Upper lobe of right lung (tissue), 1 donor: ENCODE measurements at regions not wholly inside any gene's neighbourhood (a gene's known extent, or its start where the extent isn't known, plus 50 kb on each side); places are given as distances from the start of the nearest gene placed in this dataset.

Source experiments
- ATAC-seq: fragments of 200-7000 bp; cut with Tn5 transposase; one replicate; pipeline ENCODE4 v1.9.1; 2020; ENCODE audit warnings: mild to moderate bottlenecking, moderate library complexity
- DNase-seq: peaks from one replicate; pipeline ENCODE4 v3.0.0-alpha.2; 2020
- H3K27ac ChIP-seq: fragments of 200-600 bp; one replicate; pipeline ENCODE4 v1.8.0; 2022
- H3K27me3 ChIP-seq: fragments of 200-600 bp; one replicate; pipeline ENCODE4 v1.8.0; 2022; ENCODE audit warnings: mild to moderate bottlenecking
- H3K36me3 ChIP-seq: fragments of 200-600 bp; one replicate; pipeline ENCODE4 v1.8.0; 2022
- H3K4me1 ChIP-seq: fragments of 200-600 bp; one replicate; pipeline ENCODE4 v1.8.0; 2022
- H3K4me3 ChIP-seq: fragments of 200-600 bp; one replicate; pipeline ENCODE4 v1.8.0; 2022; ENCODE audit warnings: mild to moderate bottlenecking
- H3K9me3 ChIP-seq: fragments of 200-600 bp; one replicate; pipeline ENCODE4 v1.8.0; 2022
- intact Hi-C: fragments of 100-400 bp; cut with DNase I; formaldehyde crosslinking; loops from one replicate; pipeline ENCODE4 v1.11.0; 2022
- TF ChIP-seq, protein P1 (sequence below): fragments of 200-600 bp; IDR thresholded peaks from one replicate; pipeline ENCODE4 v1.8.0; 2022; ENCODE audit warnings: antibody characterized with exemption
- donor health status: DM: no; HTN: yes; CAD: no; lungs with severe emphysema.

GRCh38 chr20:40811660-40812414 is 122.8 kb upstream of the MAFB start:
- no peak overlapping the region for H3K27ac ChIP-seq
- H3K9me3 ChIP-seq: no peaks in the 10 kb centered on the region
- peaks cover 2% of the 10 kb centered on the region for H3K27me3 ChIP-seq
- no peaks in the 10 kb centered on the region for H3K4me1 ChIP-seq
- ATAC-seq (no peak), DNase-seq (no peak)
- intact Hi-C loops: no loop called here
- TF ChIP-seq, protein P1, sequence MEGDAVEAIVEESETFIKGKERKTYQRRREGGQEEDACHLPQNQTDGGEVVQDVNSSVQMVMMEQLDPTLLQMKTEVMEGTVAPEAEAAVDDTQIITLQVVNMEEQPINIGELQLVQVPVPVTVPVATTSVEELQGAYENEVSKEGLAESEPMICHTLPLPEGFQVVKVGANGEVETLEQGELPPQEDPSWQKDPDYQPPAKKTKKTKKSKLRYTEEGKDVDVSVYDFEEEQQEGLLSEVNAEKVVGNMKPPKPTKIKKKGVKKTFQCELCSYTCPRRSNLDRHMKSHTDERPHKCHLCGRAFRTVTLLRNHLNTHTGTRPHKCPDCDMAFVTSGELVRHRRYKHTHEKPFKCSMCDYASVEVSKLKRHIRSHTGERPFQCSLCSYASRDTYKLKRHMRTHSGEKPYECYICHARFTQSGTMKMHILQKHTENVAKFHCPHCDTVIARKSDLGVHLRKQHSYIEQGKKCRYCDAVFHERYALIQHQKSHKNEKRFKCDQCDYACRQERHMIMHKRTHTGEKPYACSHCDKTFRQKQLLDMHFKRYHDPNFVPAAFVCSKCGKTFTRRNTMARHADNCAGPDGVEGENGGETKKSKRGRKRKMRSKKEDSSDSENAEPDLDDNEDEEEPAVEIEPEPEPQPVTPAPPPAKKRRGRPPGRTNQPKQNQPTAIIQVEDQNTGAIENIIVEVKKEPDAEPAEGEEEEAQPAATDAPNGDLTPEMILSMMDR: no peak
- no peaks in the 10 kb centered on the region for H3K36me3 ChIP-seq
- no peak overlapping the region for H3K4me3 ChIP-seq

- TF ChIP-seq, protein P1: no peak
These were observed 123.4 kb upstream of the MAFB start for GRCh38 chr20:40812415-40812925.

DNA sequence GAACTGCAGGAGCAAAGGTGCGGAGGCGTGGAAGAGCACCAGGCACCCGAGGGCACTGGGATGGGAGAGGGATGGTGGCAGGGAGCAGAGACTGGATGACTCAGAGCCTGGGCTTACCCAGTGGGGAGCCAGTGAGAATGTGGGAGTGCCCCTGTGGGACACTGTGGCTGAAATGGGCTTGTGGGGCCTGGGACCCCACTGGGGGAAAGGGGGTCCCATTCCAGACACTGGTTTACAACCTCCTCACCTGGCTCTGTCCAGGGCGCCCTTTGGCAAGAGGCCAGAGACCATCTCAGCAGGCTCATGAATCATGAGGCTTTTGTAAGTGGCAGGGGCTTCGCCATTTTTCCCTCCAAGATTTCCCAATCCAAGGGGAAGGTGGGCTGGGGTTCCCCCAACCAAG is 124.0 kb upstream of the MAFB start:
- Histone ChIP-seq H3K27ac (no peak overlapping the region), H3K4me1 (no peaks in the 10 kb centered on the region), H3K9me3 (no peaks in the 10 kb centered on the region), H3K36me3 (no peaks in the 10 kb centered on the region), H3K27me3 (no peaks in the 10 kb centered on the region), H3K4me3 (no peak overlapping the region)
- TF ChIP-seq, protein P1: no peak
- no peak for ATAC-seq
- intact Hi-C loops: no loop called here
- DNase-seq: no peak

More at GRCh38 chr20:40812415-40812925, 123.4 kb upstream of the MAFB start:
- Histone ChIP-seq H3K36me3 (no peaks in the 10 kb centered on the region), H3K4me1 (no peaks in the 10 kb centered on the region), H3K9me3 (no peaks in the 10 kb centered on the region), H3K4me3 (no peak overlapping the region), H3K27ac (no peak overlapping the region), H3K27me3 (no peaks in the 10 kb centered on the region)
- ATAC-seq (no peak), DNase-seq (no peak)
- intact Hi-C loops: no loop called here

GRCh38 chr20:40813708-40814630 is 124.9 kb upstream of the MAFB start:
- Histone ChIP-seq H3K36me3 (no peaks in the 10 kb centered on the region), H3K27ac (no peak overlapping the region), H3K4me3 (no peak overlapping the region), H3K4me1 (no peaks in the 10 kb centered on the region), H3K9me3 (no peaks in the 10 kb centered on the region), H3K27me3 (no peaks in the 10 kb centered on the region)
- ATAC-seq (no peak), DNase-seq (no peak)
- intact Hi-C loops: no loop called here
- TF ChIP-seq, protein P1: no peak

- Histone ChIP-seq H3K9me3 (no peaks in the 10 kb centered on the region), H3K4me1 (no peaks in the 10 kb centered on the region), H3K27ac (no peak overlapping the region), H3K36me3 (no peaks in the 10 kb centered on the region), H3K27me3 (no peaks in the 10 kb centered on the region), H3K4me3 (no peak overlapping the region)
- TF ChIP-seq, protein P1: no peak
- DNase-seq (no peak), ATAC-seq (no peak)
- intact Hi-C loops: no loop called here
These were observed 125.6 kb upstream of the MAFB start for GRCh38 chr20:40814631-40814960.
